ENCODE measurements at regions not wholly inside any gene's neighbourhood (a gene's known extent, or its start where the extent isn't known, plus 50 kb on each side); places are given as distances from the start of the nearest gene placed in this dataset.
A peak's percentile ranks its signal among the peaks of the same experiment; 100 is the strongest.

DNA sequence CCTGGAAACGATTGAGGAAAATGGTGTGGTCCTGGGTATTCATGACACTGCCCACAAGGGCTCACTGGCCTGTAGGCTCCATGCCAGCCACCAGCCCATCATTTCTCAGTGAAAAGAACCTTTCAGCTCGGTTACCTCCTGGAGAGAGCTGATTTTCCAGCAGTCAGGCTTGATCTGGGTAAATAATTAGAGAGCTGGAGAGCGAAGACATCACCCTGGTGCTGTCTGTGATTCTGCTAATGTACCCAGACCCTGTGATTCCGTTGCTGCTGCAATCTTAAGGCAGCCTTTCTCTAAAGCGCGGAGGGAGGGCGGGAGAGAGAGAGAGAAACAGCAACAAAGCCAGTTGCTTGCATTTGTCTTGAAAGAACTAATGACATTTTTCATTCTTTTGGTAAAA, 221.9 kb upstream of the TOPAZ1 start:
- DNase-seq: no peak
- H3K4me3 ChIP-seq: no peak overlapping the region
- H3K4me1 ChIP-seq: peaks cover 8% of the 10 kb centered on the region
- intact Hi-C loops (cut with DNase I): no loop called here
- no peak overlapping the region for H3K27ac ChIP-seq
- TF ChIP-seq, protein P1, sequence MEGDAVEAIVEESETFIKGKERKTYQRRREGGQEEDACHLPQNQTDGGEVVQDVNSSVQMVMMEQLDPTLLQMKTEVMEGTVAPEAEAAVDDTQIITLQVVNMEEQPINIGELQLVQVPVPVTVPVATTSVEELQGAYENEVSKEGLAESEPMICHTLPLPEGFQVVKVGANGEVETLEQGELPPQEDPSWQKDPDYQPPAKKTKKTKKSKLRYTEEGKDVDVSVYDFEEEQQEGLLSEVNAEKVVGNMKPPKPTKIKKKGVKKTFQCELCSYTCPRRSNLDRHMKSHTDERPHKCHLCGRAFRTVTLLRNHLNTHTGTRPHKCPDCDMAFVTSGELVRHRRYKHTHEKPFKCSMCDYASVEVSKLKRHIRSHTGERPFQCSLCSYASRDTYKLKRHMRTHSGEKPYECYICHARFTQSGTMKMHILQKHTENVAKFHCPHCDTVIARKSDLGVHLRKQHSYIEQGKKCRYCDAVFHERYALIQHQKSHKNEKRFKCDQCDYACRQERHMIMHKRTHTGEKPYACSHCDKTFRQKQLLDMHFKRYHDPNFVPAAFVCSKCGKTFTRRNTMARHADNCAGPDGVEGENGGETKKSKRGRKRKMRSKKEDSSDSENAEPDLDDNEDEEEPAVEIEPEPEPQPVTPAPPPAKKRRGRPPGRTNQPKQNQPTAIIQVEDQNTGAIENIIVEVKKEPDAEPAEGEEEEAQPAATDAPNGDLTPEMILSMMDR (IDR thresholded peaks at IDR 0.05): no peak
- no peaks in the 10 kb centered on the region for H3K36me3 ChIP-seq
- H3K9me3 ChIP-seq: no peaks in the 10 kb centered on the region
- no peak for ATAC-seq
- H3K27me3 ChIP-seq (ENCODE audit: low read depth): peaks cover 40% of the 10 kb centered on the region

DNA sequence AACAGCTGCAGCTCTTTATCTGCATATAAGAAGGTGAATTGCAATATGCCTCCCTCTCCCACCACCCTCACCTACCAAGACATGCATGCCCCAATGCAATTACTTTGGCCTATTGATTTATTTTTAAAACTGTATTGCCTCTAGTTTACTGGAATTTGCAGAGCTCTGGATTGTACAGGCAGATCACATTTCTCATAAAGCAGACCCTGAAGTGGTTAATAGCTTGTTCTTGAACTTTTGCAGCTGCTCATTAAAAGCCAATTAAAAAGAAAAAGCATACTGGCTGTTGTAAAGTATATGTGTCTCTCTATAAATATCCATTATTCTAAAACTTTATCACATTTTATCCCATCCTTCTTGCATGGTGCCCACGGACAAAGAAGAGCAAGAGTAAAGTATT, 221.5 kb upstream of the TOPAZ1 start:
- no peak overlapping the region for H3K27ac ChIP-seq
- peaks cover 43% of the 10 kb centered on the region for H3K27me3 ChIP-seq (ENCODE audit: low read depth)
- H3K9me3 ChIP-seq: no peaks in the 10 kb centered on the region
- DNase-seq (no peak), ATAC-seq (no peak)
- no peak overlapping the region for H3K4me3 ChIP-seq
- intact Hi-C loops (cut with DNase I): no loop called here
- H3K36me3 ChIP-seq: no peaks in the 10 kb centered on the region
- peaks cover 8% of the 10 kb centered on the region for H3K4me1 ChIP-seq
- TF ChIP-seq, protein P1 (IDR thresholded peaks at IDR 0.05): no peak

DNA sequence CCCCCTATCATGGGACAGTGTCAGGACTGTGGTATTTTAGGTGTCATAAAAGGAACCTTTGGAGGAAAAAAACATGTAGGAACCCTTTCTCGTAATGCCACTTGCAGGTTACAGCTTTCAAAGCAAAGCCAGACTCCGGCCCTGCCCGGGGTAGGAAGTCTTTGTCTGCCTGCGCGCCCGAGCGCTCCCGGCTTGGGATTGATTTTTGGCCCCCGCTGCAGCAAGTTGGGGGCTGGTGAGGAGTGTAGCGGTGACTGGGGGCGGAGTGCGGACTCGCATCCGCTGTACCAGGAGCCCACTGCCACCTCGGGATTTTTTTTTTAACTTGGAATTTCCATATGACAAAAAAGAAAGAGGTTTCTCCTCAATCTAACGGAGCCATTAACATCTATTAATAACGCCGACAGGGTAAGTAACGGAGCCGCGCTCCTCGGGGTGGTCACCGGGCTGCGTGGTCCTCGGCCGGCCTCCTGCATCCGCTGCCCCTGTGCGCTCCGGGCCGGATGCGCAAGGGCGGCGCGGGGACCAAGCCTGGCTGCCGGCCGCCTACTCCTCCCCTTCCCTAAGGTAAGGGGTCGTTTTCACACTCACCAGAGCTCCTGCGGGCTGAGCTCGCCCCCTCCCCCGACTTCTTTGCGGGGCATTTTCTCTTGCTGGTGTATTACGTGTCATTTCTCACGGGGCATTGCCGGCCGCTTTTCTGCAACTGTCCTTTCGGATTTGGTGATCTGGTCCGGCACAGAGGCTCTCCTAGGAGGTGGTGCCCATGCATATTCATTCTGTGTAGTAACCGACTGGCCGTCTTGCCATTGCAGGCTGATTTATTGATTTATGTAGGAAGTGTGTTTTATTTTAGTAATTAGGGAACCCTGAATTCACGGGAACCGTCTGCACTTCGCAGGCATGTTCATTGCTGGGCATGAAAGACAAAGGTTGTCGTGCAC, 219.8 kb upstream of the TOPAZ1 start:
- peak overlapping the region; percentile 8 for H3K4me3 ChIP-seq
- H3K4me1 ChIP-seq: peaks cover 8% of the 10 kb centered on the region
- intact Hi-C loops (cut with DNase I): no loop called here
- no peak for ATAC-seq
- H3K36me3 ChIP-seq: no peaks in the 10 kb centered on the region
- peaks cover 55% of the 10 kb centered on the region for H3K27me3 ChIP-seq (ENCODE audit: low read depth)
- no peak overlapping the region for H3K27ac ChIP-seq
- H3K9me3 ChIP-seq: no peaks in the 10 kb centered on the region
- TF ChIP-seq, protein P1 (IDR thresholded peaks at IDR 0.05): no peak
- no peak for DNase-seq

DNA sequence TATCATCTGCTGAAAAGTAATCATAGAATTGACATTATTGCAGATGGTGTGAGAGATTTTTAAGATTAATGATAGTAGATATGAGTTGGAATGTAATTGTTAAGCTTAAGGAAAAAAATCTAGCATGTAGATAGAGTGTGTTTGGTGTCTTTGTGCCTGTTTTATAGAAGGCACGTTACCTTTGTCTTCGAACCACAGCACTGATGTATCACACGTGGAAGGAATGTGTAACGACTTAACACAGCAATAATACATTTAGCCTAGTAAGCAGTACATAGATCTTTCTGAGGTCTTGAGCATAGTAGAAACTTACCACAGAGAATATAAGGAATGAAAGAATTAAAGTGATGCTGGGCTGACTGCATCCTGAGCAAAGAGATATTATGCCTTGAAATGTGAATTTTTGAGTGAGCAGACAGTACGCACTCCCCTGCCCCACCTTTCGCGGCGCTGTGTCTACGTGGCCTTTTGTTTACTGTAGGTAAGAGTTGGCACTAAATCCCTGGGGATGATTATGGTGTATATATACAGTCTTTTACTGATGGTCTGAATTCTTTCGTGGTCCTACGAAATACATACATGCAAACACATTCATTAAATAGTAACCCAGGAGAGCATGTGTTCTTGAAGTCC, 217.6 kb upstream of the TOPAZ1 start:
- Histone ChIP-seq H3K27me3 (ENCODE audit: low read depth) (peaks cover 64% of the 10 kb centered on the region), H3K36me3 (no peaks in the 10 kb centered on the region), H3K4me3 (no peak overlapping the region), H3K9me3 (no peaks in the 10 kb centered on the region), H3K27ac (no peak overlapping the region), H3K4me1 (peaks cover 8% of the 10 kb centered on the region)
- TF ChIP-seq, protein P1 (IDR thresholded peaks at IDR 0.05): no peak
- DNase-seq (no peak), ATAC-seq (no peak)
- intact Hi-C loops (cut with DNase I): no loop called here

DNA sequence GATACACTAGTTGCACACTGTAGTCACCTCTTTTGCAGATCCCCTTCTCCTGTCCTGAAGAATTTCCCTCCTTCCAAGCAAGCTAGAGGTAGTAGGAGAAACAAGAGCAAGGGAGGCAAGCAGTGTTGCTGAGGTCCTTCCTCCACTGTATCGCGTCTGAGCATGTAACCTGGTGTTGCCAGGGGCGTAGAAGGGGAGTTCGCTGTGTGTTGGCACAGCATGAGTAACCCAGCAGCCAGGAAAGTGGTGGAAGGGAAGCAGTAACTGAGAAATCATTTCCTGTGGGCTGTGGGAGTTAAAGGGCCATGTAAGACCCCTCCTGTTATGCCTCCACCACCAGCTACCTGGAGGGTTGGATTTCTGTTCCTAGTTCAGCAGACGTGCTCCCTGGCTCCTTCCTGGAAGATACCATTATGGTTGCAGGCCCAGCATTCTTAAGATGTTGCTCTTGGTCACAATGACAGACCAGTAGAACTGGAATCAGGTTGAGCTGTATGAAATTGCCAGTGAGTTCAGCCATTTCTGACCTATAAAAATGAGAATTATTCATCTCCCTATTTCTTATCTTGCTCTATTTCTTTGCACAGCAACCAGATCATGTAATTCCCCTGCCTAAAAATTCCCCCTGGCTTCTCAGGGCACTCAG, 215.3 kb upstream of the TOPAZ1 start:
- DNase-seq (no peak), ATAC-seq (no peak)
- H3K27ac ChIP-seq: no peak overlapping the region
- H3K9me3 ChIP-seq: no peaks in the 10 kb centered on the region
- intact Hi-C loops (cut with DNase I): no loop called here
- H3K4me3 ChIP-seq: no peak overlapping the region
- TF ChIP-seq, protein P1 (IDR thresholded peaks at IDR 0.05): no peak
- peaks cover 48% of the 10 kb centered on the region for H3K27me3 ChIP-seq (ENCODE audit: low read depth)
- peaks cover 8% of the 10 kb centered on the region for H3K4me1 ChIP-seq
- H3K36me3 ChIP-seq: no peaks in the 10 kb centered on the region

All from lower lobe of right lung (tissue), 2 donors.